ENCODE measurements at regions not wholly inside any gene's neighbourhood (a gene's known extent, or its start where the extent isn't known, plus 50 kb on each side); places are given as distances from the start of the nearest gene placed in this dataset.

- H3K9me3 Mint-ChIP-seq (ENCODE audit: unreplicated experiment) = no peaks in the 10 kb centered on the region
- peaks cover 24% of the 10 kb centered on the region for H3K27me3 Mint-ChIP-seq (ENCODE audit: insufficient read depth, unreplicated experiment)
- POLR2A ChIA-PET = no interaction called here
- DNase-seq = no peak
- H3K4me1 Mint-ChIP-seq (ENCODE audit: low read depth, unreplicated experiment) = no peaks in the 10 kb centered on the region
- CTCF ChIA-PET = no interaction called here
- TF ChIP-seq CTCF (IDR thresholded peaks at IDR 0.05; ENCODE audit: insufficient read depth in 1 of 2, low read depth in 1 of 2, low read length in 1 of 2, severe bottlenecking in 1 of 2, unreplicated experiment in 1 of 2) = no peak
- intact Hi-C loops (cut with micrococcal nuclease; ENCODE audit: unreplicated experiment) = loop anchor here (5.0 kb wide), 1 partner anchor 211 kb away; no protein-coding TSS in a partner anchor
- Histone ChIP-seq H3K4me1 (no peaks in the 10 kb centered on the region), H3K36me3 (ENCODE audit: control insufficient read depth, insufficient read depth, low read length) (no peaks in the 10 kb centered on the region), H3K4me3 (ENCODE audit: low read depth, low read length) (no peak overlapping the region), H3K9me3 (no peaks in the 10 kb centered on the region), H3K27me3 (replicated peaks; ENCODE audit: control insufficient read depth, insufficient read depth, low read length) (no peaks in the 10 kb centered on the region)
- no peak overlapping the region for H3K27ac Mint-ChIP-seq (ENCODE audit: unreplicated experiment)
- no TSS peak for BruUV-seq (replicated peaks)
- no peaks in the 10 kb centered on the region for H3K36me3 Mint-ChIP-seq (ENCODE audit: insufficient read depth, unreplicated experiment)
- H3K4me3 Mint-ChIP-seq (ENCODE audit: unreplicated experiment) = no peak overlapping the region
Measured at GRCh38 chr10:71138166-71138830, 74.1 kb upstream of the UNC5B start.

GRCh38 chr10:71141528-71141927 is 70.8 kb upstream of the UNC5B start:
- Histone ChIP-seq H3K4me1 (no peaks in the 10 kb centered on the region), H3K36me3 (ENCODE audit: control insufficient read depth, insufficient read depth, low read length) (no peaks in the 10 kb centered on the region), H3K4me3 (ENCODE audit: low read depth, low read length) (no peak overlapping the region), H3K9me3 (no peaks in the 10 kb centered on the region), H3K27me3 (replicated peaks; ENCODE audit: control insufficient read depth, insufficient read depth, low read length) (no peaks in the 10 kb centered on the region; the same call in 1 of the 2 replicates)
- CTCF ChIA-PET = no interaction called here
- POLR2A ChIA-PET = no interaction called here
- intact Hi-C loops (cut with micrococcal nuclease; ENCODE audit: unreplicated experiment) = no loop called here
- TF ChIP-seq CTCF (IDR thresholded peaks at IDR 0.05; ENCODE audit: insufficient read depth in 1 of 2, low read depth in 1 of 2, low read length in 1 of 2, severe bottlenecking in 1 of 2, unreplicated experiment in 1 of 2) = no peak
- BruUV-seq (replicated peaks) = no TSS peak
- Mint-ChIP-seq H3K9me3 (ENCODE audit: unreplicated experiment) (no peaks in the 10 kb centered on the region), H3K36me3 (ENCODE audit: insufficient read depth, unreplicated experiment) (no peaks in the 10 kb centered on the region), H3K4me1 (ENCODE audit: low read depth, unreplicated experiment) (no peaks in the 10 kb centered on the region), H3K4me3 (ENCODE audit: unreplicated experiment) (no peak overlapping the region), H3K27me3 (ENCODE audit: insufficient read depth, unreplicated experiment) (peaks cover 23% of the 10 kb centered on the region), H3K27ac (ENCODE audit: unreplicated experiment) (no peak overlapping the region)
- no peak for DNase-seq

- intact Hi-C loops (cut with micrococcal nuclease; ENCODE audit: unreplicated experiment) = no loop called here
- H3K36me3 ChIP-seq (ENCODE audit: control insufficient read depth, insufficient read depth, low read length) = no peaks in the 10 kb centered on the region
- no peaks in the 10 kb centered on the region for H3K9me3 Mint-ChIP-seq (ENCODE audit: unreplicated experiment)
- no peak for TF ChIP-seq CTCF (IDR thresholded peaks at IDR 0.05; ENCODE audit: insufficient read depth in 1 of 2, low read depth in 1 of 2, low read length in 1 of 2, severe bottlenecking in 1 of 2, unreplicated experiment in 1 of 2)
- ChIA-PET POLR2A (no interaction called here), CTCF (interaction anchor here (0.6 to 0.9 kb wide), 2 partner anchors 9 to 225 kb away, joined by 3 read pairs; no protein-coding TSS in a partner anchor)
- H3K36me3 Mint-ChIP-seq (ENCODE audit: insufficient read depth, unreplicated experiment) = no peaks in the 10 kb centered on the region
- no TSS peak for BruUV-seq (replicated peaks)
- H3K4me3 Mint-ChIP-seq (ENCODE audit: unreplicated experiment) = no peak overlapping the region
- H3K4me1 Mint-ChIP-seq (ENCODE audit: low read depth, unreplicated experiment) = no peaks in the 10 kb centered on the region
- H3K27ac Mint-ChIP-seq (ENCODE audit: unreplicated experiment) = no peak overlapping the region
- peaks cover 29% of the 10 kb centered on the region for H3K27me3 Mint-ChIP-seq (ENCODE audit: insufficient read depth, unreplicated experiment)
- H3K4me3 ChIP-seq (ENCODE audit: low read depth, low read length) = no peak overlapping the region
- no peak for DNase-seq
- no peaks in the 10 kb centered on the region; the same call in 1 of the 2 replicates for H3K27me3 ChIP-seq (replicated peaks; ENCODE audit: control insufficient read depth, insufficient read depth, low read length)
- H3K4me1 ChIP-seq = no peaks in the 10 kb centered on the region
- H3K9me3 ChIP-seq = no peaks in the 10 kb centered on the region
Measured at GRCh38 chr10:71143170-71143569, 69.2 kb upstream of the UNC5B start.

Data from Caco-2 (cell line).